A673 (cell line): ENCODE measurements at regions not wholly inside any gene's neighbourhood (a gene's known extent, or its start where the extent isn't known, plus 50 kb on each side); places are given as distances from the start of the nearest gene placed in this dataset.

Source experiments
- BruUV-seq: library from RNA; stranded (reverse); fragments of 400-500 nt; replicated peaks from 2 replicates; lab custom pipeline; 2021; lab: Mats Ljungman, UMichigan
- CTCF ChIA-PET: fragments of 300-600 bp; sonication (Branson Sonifier 250); formaldehyde crosslinking; loops from one replicate; lab custom pipeline; 2022; ENCODE audit warnings: antibody characterized with exemption; lab: Charles Lee
- POLR2A ChIA-PET: fragments of 300-600 bp; sonication (Branson Sonifier 250); formaldehyde crosslinking; loops from one replicate; lab custom pipeline; 2022; ENCODE audit warnings: antibody characterized with exemption; ENCODE audit not compliant: low non-redundant PET; lab: Charles Lee
- DNase-seq: peaks from one replicate; pipeline ENCODE4 v3.0.0-alpha.2; 2015; ENCODE audit warnings: low spot score
- H3K27ac ChIP-seq: fragments of 200-600 bp; sonication (generic); 2 replicates; pipeline ENCODE4 v1.5.1; 2016; ENCODE audit warnings: mixed run types, low read depth, mild to moderate bottlenecking, mixed read lengths, antibody characterized with exemption, low read length; ENCODE audit not compliant: poor library complexity, severe bottlenecking
- H3K27me3 ChIP-seq: fragments of 200-600 bp; sonication (generic); replicated peaks from 2 replicates; pipeline ENCODE4 v1.6.1; 2017; ENCODE audit warnings: mixed run types, low read depth, mild to moderate bottlenecking, mixed read lengths, antibody characterized with exemption, low read length; ENCODE audit not compliant: insufficient read depth, poor library complexity
- H3K36me3 ChIP-seq: fragments of 200-600 bp; sonication (generic); 2 replicates; pipeline ENCODE4 v1.6.1; 2016; ENCODE audit warnings: mixed run types, mild to moderate bottlenecking, mixed read lengths, antibody characterized with exemption, low read length; ENCODE audit not compliant: insufficient read depth, poor library complexity, severe bottlenecking
- H3K4me1 ChIP-seq: fragments of 200-600 bp; sonication (generic); 2 replicates; pipeline ENCODE4 v1.6.1; 2017; ENCODE audit warnings: mixed run types, mild to moderate bottlenecking, mixed read lengths, antibody characterized with exemption, low read length; ENCODE audit not compliant: insufficient read depth, poor library complexity, severe bottlenecking
- H3K4me3 ChIP-seq: fragments of 200-600 bp; sonication (generic); 2 replicates; pipeline ENCODE4 v1.5.1; 2016; ENCODE audit warnings: low read depth, mixed run types, mild to moderate bottlenecking, mixed read lengths, low read length; ENCODE audit not compliant: poor library complexity, severe bottlenecking
- H3K9me3 ChIP-seq: fragments of 200-600 bp; sonication (generic); 2 replicates; pipeline ENCODE4 v1.6.1; 2016; ENCODE audit warnings: mixed run types, low read depth, mild to moderate bottlenecking, mixed read lengths, antibody characterized with exemption, low read length; ENCODE audit not compliant: poor library complexity, severe bottlenecking
- EZH2 ChIP-seq: fragments of 200-600 bp; sonication (generic); IDR thresholded peaks from 2 replicates; pipeline ENCODE4 v1.6.1; 2017; ENCODE audit warnings: borderline replicate concordance, low read depth, mild to moderate bottlenecking, mixed read lengths, antibody characterized with exemption, low read length; ENCODE audit not compliant: poor library complexity, severe bottlenecking
- intact Hi-C: fragments of 100-400 bp; cut with micrococcal nuclease; formaldehyde crosslinking; loops from one replicate; pipeline ENCODE4 v1.10.0; 2022; ENCODE audit not compliant: unreplicated experiment
- TF ChIP-seq, protein P1 (sequence below): fragments of 300-800, 200-600 bp; sonication (generic); conservative IDR thresholded peaks from 2 replicates; pipeline ENCODE4 v1.5.1; 2017; ENCODE audit warnings: low read depth, mild to moderate bottlenecking, antibody characterized with exemption, low read length, moderate library complexity, mixed read lengths

GRCh38 chr6:8269872-8270454 lies 165.4 kb downstream of the SLC35B3 start:
- intact Hi-C loops: no loop called here
- POLR2A ChIA-PET: no interaction called here
- no peaks in the 10 kb centered on the region for H3K4me1 ChIP-seq
- H3K27ac ChIP-seq: no peak overlapping the region
- CTCF ChIA-PET: no interaction called here
- TF ChIP-seq EZH2: no peak
- H3K27me3 ChIP-seq: no peaks in the 10 kb centered on the region
- BruUV-seq: no TSS peak
- no peaks in the 10 kb centered on the region for H3K9me3 ChIP-seq
- H3K36me3 ChIP-seq: no peaks in the 10 kb centered on the region
- no peak for DNase-seq
- no peak overlapping the region for H3K4me3 ChIP-seq

- CTCF ChIA-PET: no interaction called here
- DNase-seq: no peak
- no peaks in the 10 kb centered on the region for H3K27me3 ChIP-seq
- H3K36me3 ChIP-seq: no peaks in the 10 kb centered on the region
- no peaks in the 10 kb centered on the region for H3K9me3 ChIP-seq
- no peaks in the 10 kb centered on the region for H3K4me1 ChIP-seq
- intact Hi-C loops: no loop called here
- H3K4me3 ChIP-seq: no peak overlapping the region
- POLR2A ChIA-PET: no interaction called here
- no TSS peak for BruUV-seq
- TF ChIP-seq, protein P1, sequence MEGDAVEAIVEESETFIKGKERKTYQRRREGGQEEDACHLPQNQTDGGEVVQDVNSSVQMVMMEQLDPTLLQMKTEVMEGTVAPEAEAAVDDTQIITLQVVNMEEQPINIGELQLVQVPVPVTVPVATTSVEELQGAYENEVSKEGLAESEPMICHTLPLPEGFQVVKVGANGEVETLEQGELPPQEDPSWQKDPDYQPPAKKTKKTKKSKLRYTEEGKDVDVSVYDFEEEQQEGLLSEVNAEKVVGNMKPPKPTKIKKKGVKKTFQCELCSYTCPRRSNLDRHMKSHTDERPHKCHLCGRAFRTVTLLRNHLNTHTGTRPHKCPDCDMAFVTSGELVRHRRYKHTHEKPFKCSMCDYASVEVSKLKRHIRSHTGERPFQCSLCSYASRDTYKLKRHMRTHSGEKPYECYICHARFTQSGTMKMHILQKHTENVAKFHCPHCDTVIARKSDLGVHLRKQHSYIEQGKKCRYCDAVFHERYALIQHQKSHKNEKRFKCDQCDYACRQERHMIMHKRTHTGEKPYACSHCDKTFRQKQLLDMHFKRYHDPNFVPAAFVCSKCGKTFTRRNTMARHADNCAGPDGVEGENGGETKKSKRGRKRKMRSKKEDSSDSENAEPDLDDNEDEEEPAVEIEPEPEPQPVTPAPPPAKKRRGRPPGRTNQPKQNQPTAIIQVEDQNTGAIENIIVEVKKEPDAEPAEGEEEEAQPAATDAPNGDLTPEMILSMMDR: no peak
- TF ChIP-seq EZH2: no peak
- H3K27ac ChIP-seq: no peak overlapping the region
Observed at GRCh38 chr6:8269094-8269493, 166.3 kb downstream of the SLC35B3 start.

- POLR2A ChIA-PET: no interaction called here
- no TSS peak for BruUV-seq
- Histone ChIP-seq H3K27ac (no peak overlapping the region), H3K9me3 (no peaks in the 10 kb centered on the region), H3K4me1 (no peaks in the 10 kb centered on the region), H3K36me3 (no peaks in the 10 kb centered on the region), H3K27me3 (no peaks in the 10 kb centered on the region), H3K4me3 (no peak overlapping the region)
- CTCF ChIA-PET: no interaction called here
- intact Hi-C loops: no loop called here
- DNase-seq: no peak
- no peak for TF ChIP-seq EZH2
- TF ChIP-seq, protein P1: no peak
Observed at GRCh38 chr6:8268606-8269005, 166.3 kb upstream of the EEF1E1 start.

DNA sequence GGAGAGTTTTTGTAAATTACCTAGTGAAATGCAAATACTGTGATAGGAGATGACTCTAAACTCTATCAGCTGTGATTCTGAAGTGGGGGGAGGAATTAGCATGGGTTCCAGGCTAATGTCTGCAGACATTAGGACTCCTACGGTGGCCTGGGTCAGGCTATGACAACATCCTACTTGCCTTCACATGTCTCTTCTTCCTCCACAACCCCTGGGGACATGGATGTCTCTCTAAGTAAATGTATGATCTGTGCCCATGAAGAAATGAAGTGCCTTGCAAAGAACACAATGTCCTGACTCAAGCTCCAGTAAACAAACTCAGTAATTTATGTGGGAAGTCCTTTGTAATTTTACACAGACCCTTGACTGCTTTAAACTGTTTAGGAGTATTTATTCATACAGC lies 165.8 kb upstream of the EEF1E1 start:
- H3K9me3 ChIP-seq: no peaks in the 10 kb centered on the region
- TF ChIP-seq EZH2: no peak
- TF ChIP-seq, protein P1: no peak
- no peaks in the 10 kb centered on the region for H3K4me1 ChIP-seq
- H3K36me3 ChIP-seq: no peaks in the 10 kb centered on the region
- intact Hi-C loops: no loop called here
- ChIA-PET POLR2A (no interaction called here), CTCF (no interaction called here)
- H3K27ac ChIP-seq: no peak overlapping the region
- DNase-seq: no peak
- H3K27me3 ChIP-seq: no peaks in the 10 kb centered on the region
- BruUV-seq: no TSS peak
- H3K4me3 ChIP-seq: no peak overlapping the region
